HG03039 (cell line): ENCODE measurements at regions not wholly inside any gene's neighbourhood (a gene's known extent, or its start where the extent isn't known, plus 50 kb on each side); places are given as distances from the start of the nearest gene placed in this dataset.
A peak's percentile ranks its signal among the peaks of the same experiment; 100 is the strongest.

ENCODE experiments used
- ATAC-seq: cut with Tn5 transposase; IDR thresholded peaks from one replicate; pipeline ENCODE4 v1.9.1; 2021; ENCODE audit warnings: mild to moderate bottlenecking, moderate library complexity; ENCODE audit not compliant: unreplicated experiment

DNA sequence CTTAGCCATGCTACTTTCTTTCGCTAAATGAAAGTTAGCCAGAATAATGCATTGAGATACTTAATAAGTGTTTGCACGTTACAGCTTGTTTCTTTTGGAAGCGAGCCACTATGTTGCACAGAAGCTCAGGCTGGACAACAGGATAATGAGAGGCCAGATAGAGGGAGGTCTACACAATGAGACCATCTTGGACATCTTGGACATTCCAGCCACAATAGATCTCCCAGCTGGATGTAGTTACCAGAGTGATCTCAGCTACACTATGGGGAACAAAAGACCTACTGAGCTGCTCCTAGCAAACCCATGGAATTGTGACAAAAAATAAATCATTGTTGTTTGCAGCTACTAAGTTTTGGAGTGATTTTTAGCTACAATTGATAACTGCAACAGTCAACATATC lies 540.1 kb upstream of the SEMA6D start:
- ATAC-seq: no peak

- ATAC-seq: no peak
Observed at GRCh38 chr15:47179988-47180387, 537.3 kb upstream of the SEMA6D start.

DNA sequence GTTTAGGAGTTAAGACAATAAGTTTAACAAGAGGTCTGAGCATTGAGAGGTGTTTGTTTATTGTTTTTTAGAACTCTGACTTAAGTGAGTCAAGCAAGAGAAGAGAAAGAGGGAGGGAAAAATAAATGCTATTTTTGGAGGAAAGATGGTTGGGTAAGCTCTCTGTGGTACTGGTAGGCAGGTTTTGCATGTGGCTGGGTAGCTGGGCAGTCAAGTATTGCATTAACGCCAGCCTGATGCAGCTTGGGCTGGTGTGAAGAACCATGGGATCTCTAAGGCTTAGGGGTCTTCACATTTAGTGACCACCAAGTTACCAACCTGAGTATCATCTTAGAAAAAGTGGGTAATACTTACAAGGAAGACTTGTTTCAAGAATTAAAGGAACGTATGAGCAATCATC lies 534.5 kb upstream of the SEMA6D start:
- no peak for ATAC-seq

- no peak for ATAC-seq
Observed at GRCh38 chr15:47184003-47184907, 533.0 kb upstream of the SEMA6D start.

DNA sequence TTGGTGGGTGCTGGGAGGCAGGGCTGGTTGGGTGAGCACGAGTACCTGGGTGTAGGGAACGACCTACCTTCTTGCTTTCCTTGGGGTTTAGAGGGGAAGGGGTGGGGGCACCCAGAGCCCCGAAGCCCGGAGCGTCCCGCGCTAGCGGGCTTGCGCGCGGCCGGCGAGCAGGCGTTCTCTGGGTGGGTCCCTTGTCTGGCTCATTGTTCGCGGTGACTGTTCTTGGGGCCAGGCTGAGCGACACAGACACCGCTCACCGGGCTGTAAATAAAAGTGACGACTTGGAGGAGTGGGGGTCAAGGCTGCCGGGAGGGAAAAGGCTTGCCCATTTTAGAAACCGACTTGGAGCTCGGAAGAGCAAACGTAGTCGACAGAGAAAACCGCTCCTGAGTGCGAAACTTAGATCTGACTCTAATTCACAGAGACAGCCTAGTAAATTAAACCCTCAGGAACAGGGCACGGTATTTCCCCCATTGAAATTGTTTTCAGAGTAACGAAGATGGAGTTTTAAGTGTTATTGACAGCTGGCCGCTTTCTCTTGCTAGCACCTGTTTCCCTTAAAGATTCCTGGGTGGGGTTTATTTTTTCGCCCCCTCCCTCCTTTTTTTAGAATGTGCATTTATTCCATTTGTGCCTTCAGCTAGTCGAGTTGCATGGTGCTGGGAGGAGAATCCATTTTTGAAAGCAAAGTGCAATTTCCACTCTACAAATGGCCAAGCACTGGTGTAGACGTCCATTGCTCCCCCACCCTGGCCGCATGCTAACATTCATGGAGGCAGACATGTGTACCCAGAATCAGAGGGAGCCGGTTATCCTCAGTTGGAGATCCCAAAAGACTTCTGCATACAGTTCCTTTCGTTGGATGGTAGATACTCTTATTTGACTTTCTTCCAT lies 532.1 kb upstream of the SEMA6D start:
- ATAC-seq: no peak

GRCh38 chr15:47186075-47186474 lies 531.2 kb upstream of the SEMA6D start:
- no peak for ATAC-seq

DNA sequence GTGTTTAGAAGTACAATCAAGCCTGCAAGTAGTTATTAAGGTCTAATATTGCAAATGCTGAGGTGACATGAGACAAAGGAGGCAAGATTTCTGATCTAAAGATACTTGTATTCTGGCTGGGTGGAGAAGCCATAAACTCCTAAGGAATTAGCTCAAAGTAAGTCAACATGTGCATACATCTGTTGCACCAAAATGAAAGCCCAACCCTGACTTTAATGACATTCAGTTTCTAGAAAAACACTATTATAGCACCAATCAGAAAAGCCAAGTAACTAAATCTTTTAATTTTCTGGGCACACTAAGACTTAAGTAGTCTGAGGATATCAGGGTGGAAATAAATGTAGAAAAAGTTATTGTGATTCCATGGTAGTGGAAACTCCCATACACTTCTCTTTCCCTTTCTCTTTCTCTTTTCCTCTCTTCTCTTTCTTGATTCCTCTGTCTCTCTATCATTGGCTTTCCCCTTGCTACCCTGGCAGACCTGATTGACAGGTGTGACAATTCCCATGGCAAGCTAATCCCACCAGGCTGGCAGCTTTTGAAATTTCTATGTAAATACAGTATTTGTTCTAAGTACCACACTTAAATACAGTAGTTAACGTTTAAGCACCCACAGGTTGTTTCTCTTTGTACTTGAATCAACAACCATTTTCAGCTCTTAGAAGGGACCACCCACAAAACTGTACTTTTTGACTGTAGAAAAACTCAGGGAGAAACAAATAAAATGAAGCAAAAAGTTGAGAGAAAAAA lies 528.4 kb upstream of the SEMA6D start:
- no peak for ATAC-seq

DNA sequence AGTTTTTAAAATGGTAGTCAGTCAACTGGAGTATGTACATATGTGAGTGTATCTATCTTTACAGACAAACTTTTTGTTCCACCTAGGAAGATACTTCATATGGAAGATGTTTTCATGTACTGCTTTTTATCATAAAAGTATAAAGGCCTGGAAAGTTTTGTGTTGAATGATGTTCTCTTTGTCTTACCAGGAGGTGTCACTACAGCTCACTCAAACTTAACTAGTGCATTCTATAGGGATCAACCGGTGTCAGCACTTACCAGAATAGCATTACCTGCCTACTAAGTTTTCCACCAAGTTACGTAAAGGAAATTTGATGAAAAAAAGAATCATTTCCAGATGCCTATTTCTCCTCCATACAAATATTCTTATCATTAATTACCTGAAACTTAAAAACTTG lies 522.6 kb upstream of the SEMA6D start:
- no peak for ATAC-seq

DNA sequence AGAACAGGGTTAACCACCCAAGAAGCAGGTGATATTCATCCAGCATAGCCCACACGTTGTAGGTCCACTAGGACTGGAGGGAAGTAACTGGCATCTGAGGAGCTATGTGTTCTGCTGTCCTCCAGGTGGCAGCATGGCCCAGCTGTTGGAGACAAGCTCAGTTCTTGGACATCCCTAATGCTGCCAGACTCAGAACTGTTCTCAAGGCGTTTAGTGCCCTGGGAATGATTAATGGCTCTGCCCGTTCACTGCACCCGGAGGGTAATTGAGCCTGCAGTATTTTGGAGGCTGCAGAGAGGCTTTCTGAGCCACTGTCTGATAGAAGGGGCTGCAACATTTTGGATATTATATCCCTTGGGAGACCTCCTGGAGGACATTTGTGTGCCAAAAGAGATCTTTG lies 521.3 kb upstream of the SEMA6D start:
- ATAC-seq: peak; percentile 90

- no peak for ATAC-seq
Observed at GRCh38 chr15:47203993-47204392, 513.3 kb upstream of the SEMA6D start.

DNA sequence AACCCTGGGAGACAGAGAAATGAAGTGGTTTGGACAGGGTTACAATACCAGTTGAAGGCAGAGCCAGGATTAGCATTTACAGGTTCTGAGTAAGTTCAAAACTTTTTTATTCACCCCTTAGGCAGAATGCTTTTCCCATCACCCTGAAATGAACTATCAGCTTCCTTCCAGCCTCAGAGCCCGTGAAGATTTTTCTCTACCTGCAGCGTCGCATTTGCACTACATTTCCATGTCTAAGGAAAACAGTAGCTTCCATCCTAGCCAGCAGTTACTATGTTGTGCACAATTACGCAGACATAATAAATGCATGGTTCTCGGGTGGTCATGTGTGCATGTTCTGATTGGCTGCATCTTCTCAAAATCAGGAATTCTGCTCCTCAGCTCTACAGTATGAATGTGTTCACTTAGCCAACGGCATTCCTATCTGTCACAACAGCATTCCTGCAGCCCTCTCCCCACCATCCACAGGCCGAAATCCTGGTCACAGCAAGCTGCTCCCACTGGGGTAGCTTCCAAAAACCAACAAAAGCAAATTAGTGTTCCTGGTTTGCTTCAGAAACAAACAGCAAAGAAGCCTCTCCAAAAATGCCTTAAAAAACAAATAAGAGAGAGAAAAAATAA lies 510.8 kb upstream of the SEMA6D start:
- no peak for ATAC-seq

GRCh38 chr15:47209591-47209990 lies 507.7 kb upstream of the SEMA6D start:
- no peak for ATAC-seq

DNA sequence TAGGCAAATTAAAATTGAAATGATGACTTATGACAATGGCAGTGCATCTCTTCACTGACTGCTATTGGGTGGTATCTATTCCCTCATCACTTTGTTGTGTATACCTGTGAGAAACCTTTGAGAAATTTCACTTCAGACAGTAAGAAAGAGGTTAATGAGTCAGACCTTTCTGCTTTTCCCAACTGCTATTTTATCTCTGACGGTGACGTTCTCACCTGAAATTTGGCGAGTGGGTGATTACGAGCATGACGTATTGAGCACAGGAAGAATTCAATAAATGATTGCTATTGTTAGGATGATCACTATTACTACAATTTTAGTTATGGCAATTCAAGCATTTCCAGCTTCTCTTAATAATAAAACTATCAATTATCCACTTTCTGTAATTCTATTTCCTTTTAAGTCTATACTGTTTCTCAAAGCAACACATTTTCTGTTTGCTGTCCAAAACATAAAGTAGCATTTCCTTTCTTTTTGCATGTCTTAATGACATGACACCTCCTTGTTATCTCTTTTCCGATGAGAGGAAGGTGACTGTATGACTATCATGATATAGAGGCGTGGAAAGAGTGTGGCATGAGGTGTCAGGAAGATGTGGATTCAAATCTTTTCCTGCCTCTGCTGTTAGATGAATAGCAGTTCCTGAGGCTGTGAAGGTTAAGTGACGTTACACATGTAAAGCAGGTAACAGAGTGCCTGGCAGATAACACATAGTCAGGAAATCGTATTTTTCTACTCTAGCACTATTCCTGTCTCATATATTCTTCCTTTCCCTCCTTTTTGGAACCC lies 504.9 kb upstream of the SEMA6D start:
- ATAC-seq: no peak

DNA sequence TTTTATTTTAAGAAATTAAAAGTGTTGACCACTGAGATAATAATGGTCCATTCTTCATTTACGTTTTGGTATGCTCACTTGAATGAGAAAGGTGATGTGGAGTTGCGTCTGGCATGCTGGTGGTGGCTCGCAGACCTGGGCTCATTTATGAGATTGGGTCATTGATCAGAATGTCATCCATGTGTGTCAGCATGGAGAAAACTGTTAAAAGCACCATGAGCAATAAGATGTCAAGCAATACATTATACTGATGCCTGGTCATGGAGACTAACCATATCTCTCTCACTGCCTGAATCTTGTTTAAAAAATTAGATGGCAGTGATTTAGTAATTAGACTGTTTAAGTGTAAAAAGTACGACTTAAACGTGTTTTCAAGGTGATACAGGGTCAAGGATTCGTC lies 503.4 kb upstream of the SEMA6D start:
- no peak for ATAC-seq

DNA sequence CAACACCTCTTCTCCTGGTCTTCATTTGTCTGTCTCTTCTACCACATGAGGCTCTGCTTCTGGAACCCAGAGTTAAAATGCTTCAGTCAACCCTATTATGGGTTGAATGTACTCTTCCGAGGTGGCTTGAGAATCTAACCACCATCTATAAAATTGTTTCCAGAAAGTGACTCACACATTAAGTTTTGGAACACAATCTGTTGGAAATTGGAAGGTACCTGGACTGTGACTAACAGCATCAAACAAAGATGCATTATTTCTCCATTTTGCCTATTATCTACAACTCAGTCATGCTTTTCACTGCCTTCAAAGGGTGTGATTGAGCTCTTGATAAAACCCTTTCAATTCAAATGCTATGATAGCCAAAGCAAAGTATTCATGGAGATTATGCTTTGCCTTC lies 499.0 kb upstream of the SEMA6D start:
- ATAC-seq: no peak

DNA sequence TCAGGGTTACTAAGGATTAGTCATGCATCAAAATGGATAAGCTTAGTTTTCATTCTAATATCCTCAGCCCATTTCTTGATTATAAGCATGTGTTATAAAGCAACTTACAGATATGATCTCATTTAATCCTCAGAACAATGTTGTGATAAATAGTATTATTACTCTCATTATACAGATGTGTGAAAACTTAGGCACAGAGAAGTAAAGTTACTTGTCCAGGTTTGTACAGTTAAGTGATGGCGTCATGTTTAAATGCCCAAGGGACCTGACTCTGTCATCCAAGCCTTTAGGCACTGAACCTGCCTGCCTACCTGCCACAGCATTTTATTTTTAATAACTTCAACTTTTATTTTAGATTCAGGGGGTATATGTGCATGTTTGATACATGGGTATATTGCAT lies 472.9 kb upstream of the SEMA6D start:
- ATAC-seq: no peak

DNA sequence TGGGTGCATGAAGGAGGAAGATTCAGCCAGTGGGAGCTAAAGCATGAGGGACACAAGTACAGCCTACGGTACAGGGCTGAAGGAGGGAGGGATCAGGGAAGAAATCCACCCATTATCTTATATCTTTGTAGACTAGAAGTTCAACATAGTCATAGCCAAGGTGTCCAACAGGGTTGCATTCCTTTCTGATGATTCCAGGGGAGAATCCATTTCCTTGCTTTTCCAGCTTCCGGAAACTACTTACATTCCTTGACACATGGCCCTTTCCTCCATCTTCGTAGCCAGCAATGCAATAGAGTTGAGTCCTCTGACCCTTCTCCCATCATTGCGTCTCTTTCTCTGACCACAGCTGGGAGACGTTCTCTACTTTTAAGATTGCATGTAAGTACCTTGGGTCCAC lies 471.0 kb upstream of the SEMA6D start:
- no peak for ATAC-seq

- ATAC-seq: no peak
Observed at GRCh38 chr15:47258521-47258920, 458.8 kb upstream of the SEMA6D start.

GRCh38 chr15:47265686-47266085 lies 451.6 kb upstream of the SEMA6D start:
- ATAC-seq: no peak

DNA sequence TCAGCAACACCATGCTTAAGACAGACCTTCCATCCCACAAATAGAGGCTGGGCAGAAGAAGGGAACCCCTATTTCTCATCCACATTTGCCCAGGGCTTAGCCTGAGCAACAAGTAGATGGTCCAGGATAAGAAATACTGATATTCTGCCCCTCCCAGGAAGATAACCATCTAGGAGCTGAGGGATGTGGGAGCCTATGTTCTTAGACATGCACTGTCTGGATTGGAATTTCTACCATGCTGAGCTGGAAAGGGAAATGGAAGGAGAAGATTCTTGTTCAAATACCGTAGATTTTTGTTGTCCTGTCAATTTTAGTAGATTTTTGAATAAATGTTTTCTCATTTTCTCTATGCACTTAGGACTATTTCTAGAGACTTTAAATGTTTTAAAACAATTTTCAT lies 450.7 kb upstream of the SEMA6D start:
- ATAC-seq: no peak
